Osteoblast (primary cell): ENCODE measurements at regions not wholly inside any gene's neighbourhood (a gene's known extent, or its start where the extent isn't known, plus 50 kb on each side); places are given as distances from the start of the nearest gene placed in this dataset.
"Not testable (repeated sequence)": the region's sequence is repeated elsewhere in the genome, so short reads cannot be mapped to it uniquely, and the experiment has no call there.

ENCODE experiments used
- DNase-seq: peaks from one replicate; pipeline ENCODE4 v3.0.0; 2011; ENCODE audit warnings: low spot score, mixed read lengths; ENCODE audit not compliant: insufficient read length; ENCODE audit errors: missing footprints
- H2AFZ ChIP-seq: 2 replicates; pipeline ENCODE4 v1.6.0; 2011; ENCODE audit warnings: mild to moderate bottlenecking, low read length
- H3K27ac ChIP-seq: 2 replicates; pipeline ENCODE4 v1.5.1; 2011; ENCODE audit warnings: mild to moderate bottlenecking, low read depth, low read length, moderate library complexity
- H3K27me3 ChIP-seq: 2 replicates; pipeline ENCODE4 v1.6.0; 2012; ENCODE audit warnings: mild to moderate bottlenecking, control low read depth, inconsistent platforms, low read length, moderate library complexity; ENCODE audit not compliant: insufficient read depth
- H3K36me3 ChIP-seq: 2 replicates; pipeline ENCODE4 v1.5.1; 2011; ENCODE audit warnings: mild to moderate bottlenecking, low read length, control low read depth, moderate library complexity; ENCODE audit not compliant: insufficient read depth
- H3K4me1 ChIP-seq: 2 replicates; pipeline ENCODE4 v1.5.1; 2011; ENCODE audit warnings: mild to moderate bottlenecking, low read length, control low read depth, moderate library complexity; ENCODE audit not compliant: insufficient read depth
- H3K4me2 ChIP-seq: 2 replicates; pipeline ENCODE4 v1.6.0; 2011; ENCODE audit warnings: mild to moderate bottlenecking, low read length; ENCODE audit not compliant: insufficient read depth
- H3K4me3 ChIP-seq: fragments of 200-600 bp; sonication (generic); 3 replicates; pipeline ENCODE4 v1.5.1; 2012; ENCODE audit warnings: mild to moderate bottlenecking, low read length, inconsistent platforms; ENCODE audit not compliant: insufficient read depth
- H3K79me2 ChIP-seq: 2 replicates; pipeline ENCODE4 v1.6.0; 2012; ENCODE audit warnings: mild to moderate bottlenecking, low read length, control low read depth, inconsistent platforms; ENCODE audit not compliant: insufficient read depth
- H3K9me3 ChIP-seq: 2 replicates; pipeline ENCODE4 v1.5.1; 2011; ENCODE audit warnings: low read depth, low read length, control low read depth
- H4K20me1 ChIP-seq: 2 replicates; pipeline ENCODE4 v1.6.0; 2012; ENCODE audit warnings: mild to moderate bottlenecking, low read length, control low read depth; ENCODE audit not compliant: insufficient read depth
- TF ChIP-seq, protein P1 (sequence below): IDR thresholded peaks from 2 replicates; pipeline ENCODE4 v1.5.1; 2011; ENCODE audit warnings: mild to moderate bottlenecking, low read depth, low read length, moderate library complexity; ENCODE audit errors: extremely low read depth

DNA sequence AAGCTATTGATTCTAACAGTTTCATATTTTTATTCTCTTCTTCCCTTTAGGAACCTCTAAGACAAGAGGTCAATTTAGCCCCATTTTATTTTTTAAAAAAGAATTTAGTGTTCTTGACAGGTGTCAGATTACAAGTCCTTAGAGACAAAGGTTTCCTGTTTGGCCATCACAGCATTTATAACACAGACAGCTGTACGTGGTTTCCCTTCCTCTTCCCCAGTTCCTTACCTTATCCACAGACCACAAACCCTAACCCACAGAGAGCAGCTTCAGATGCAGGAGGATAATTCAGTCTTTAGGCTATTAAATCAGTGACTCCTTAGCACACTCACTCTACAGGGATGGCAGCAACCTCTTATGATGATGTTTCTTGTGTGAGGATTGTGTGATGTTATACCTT is 1210.1 kb downstream of the DIAPH3 start:
- Histone ChIP-seq H3K27ac (no peak overlapping the region), H4K20me1 (no peaks in the 10 kb centered on the region), H3K36me3 (no peaks in the 10 kb centered on the region), H3K4me1 (no peaks in the 10 kb centered on the region), H2AFZ (no peak overlapping the region), H3K79me2 (no peaks in the 10 kb centered on the region), H3K4me2 (no peak overlapping the region), H3K4me3 (no peak overlapping the region), H3K9me3 (peaks cover 1% of the 10 kb centered on the region), H3K27me3 (no peaks in the 10 kb centered on the region)
- no peak for DNase-seq
- TF ChIP-seq, protein P1, sequence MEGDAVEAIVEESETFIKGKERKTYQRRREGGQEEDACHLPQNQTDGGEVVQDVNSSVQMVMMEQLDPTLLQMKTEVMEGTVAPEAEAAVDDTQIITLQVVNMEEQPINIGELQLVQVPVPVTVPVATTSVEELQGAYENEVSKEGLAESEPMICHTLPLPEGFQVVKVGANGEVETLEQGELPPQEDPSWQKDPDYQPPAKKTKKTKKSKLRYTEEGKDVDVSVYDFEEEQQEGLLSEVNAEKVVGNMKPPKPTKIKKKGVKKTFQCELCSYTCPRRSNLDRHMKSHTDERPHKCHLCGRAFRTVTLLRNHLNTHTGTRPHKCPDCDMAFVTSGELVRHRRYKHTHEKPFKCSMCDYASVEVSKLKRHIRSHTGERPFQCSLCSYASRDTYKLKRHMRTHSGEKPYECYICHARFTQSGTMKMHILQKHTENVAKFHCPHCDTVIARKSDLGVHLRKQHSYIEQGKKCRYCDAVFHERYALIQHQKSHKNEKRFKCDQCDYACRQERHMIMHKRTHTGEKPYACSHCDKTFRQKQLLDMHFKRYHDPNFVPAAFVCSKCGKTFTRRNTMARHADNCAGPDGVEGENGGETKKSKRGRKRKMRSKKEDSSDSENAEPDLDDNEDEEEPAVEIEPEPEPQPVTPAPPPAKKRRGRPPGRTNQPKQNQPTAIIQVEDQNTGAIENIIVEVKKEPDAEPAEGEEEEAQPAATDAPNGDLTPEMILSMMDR = no peak

DNA sequence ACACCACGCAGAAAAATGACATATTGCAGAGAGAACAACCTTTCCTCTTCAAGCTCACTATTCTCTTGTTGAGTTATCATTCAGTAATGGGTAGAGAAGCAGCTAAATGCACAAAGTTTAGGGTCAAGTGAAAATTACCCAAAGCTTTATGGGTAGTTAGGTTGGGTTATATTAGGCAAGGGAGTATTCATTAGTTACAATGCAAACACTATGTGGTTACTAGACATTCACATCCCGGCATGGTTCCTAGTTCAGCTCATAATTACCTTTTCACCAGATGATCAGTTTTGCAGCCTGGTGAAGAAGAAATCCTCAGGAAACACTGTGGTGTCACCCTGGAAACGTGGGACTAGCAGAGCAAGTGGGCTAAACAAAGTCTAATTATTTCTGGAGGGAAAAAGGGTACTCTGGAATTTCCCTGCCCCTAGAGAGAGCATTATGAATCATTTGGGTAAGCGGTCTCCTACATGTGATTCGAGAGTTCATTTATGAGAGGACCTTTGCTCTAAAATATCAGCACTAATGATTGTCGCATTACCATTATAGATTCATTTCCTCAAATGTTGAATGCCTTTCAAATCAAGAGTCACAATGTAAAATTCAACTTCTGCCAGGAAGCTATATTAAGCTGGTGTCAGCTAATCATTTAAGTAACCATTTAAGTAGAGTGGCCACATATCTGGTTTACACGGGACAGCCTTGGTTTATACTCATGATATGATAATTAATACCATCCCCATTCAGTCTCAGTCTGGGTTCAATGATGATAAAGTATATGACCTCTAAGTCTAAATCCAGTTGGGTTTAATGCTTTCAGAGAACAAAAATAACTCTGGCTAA is 1208.0 kb downstream of the DIAPH3 start:
- Histone ChIP-seq H3K4me2 (no peak overlapping the region), H2AFZ (no peak overlapping the region), H3K36me3 (no peaks in the 10 kb centered on the region), H3K4me1 (no peaks in the 10 kb centered on the region), H4K20me1 (no peaks in the 10 kb centered on the region), H3K27me3 (no peaks in the 10 kb centered on the region), H3K27ac (no peak overlapping the region), H3K9me3 (no peaks in the 10 kb centered on the region), H3K4me3 (no peak overlapping the region), H3K79me2 (no peaks in the 10 kb centered on the region)
- TF ChIP-seq, protein P1 = no peak
- peak; percentile 30 for DNase-seq

DNA sequence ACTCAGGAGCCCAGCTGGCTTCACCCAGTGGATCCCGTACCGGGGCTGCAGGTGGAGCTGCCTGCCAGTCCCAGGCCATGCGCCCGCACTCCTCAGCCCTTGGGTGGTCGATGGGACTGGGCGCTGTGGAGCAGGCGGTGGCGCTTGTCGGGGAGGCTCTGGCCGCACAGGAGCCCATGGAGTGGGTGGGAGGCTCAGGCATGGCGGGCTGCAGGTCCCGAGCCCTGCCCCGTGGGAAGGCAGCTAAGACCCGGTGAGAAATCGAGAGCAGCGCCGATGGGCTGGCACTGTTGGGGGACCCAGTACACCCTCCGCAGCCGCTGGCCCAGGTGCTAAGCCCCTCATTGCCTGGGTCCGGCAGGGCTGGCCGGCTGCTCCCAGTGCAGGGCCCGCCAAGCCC is 1205.6 kb downstream of the DIAPH3 start:
- H3K4me2 ChIP-seq, H3K27me3 ChIP-seq, H3K79me2 ChIP-seq, H3K27ac ChIP-seq, DNase-seq, H2AFZ ChIP-seq, H4K20me1 ChIP-seq, H3K4me1 ChIP-seq, H3K9me3 ChIP-seq, H3K36me3 ChIP-seq, H3K4me3 ChIP-seq: not testable (repeated sequence)

DNA sequence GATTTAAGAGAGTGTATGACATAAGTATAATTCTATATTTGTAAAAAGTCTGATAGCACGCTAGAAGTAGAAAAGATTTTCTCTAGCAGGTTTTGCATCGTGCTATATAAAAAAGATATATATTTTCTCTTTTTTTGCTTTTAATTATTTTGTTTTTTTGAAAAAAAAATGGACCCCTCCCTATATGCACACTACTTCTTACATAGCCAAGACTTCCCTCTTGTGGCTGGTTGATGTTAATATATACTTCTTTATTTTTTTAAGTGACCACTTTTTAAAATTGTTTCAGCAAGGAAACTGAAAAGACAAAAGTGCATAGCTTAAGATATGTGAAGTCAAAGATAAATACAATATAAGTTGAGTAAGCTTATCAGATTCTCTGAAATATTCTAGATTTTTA is 1202.8 kb downstream of the DIAPH3 start:
- Histone ChIP-seq H3K4me2 (no peak overlapping the region), H3K9me3 (no peaks in the 10 kb centered on the region), H4K20me1 (no peaks in the 10 kb centered on the region), H3K27me3 (no peaks in the 10 kb centered on the region), H3K36me3 (no peaks in the 10 kb centered on the region), H3K4me1 (no peaks in the 10 kb centered on the region), H3K4me3 (no peak overlapping the region), H2AFZ (no peak overlapping the region), H3K79me2 (no peaks in the 10 kb centered on the region), H3K27ac (no peak overlapping the region)
- DNase-seq = peak; percentile 23
- TF ChIP-seq, protein P1 = no peak
